ENCODE measurements at regions not wholly inside any gene's neighbourhood (a gene's known extent, or its start where the extent isn't known, plus 50 kb on each side); places are given as distances from the start of the nearest gene placed in this dataset.

DNA sequence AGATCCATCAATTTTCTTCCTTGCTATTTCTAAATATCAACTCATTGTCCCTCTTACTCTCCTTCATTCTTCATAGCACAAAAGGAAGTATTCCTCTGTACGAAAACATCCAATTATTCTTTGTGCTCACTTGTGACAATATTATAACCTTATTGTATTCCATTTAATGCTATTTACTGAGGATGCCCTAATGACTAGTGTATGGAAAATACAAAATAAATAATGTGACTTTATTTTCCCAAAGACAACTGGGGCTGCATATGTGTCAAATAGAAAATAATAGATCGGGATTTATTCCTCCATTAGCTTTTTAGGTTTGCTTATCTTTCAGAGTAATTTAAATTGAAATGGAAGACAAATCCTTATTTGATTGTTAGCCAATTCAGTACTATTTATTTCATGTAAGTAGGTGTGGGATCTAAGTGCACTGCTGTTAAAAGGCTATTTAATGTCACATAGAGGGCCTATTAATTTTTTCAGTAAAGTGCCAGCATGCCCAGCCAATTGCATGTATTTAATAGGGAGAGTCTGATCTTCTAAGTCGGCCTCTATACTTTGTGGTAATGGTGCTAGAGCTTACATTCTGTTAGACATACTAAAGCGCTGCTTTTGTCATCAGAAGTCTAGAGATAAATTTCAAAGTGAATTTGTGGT, 329.8 kb downstream of the MCTP2 start (continued):
- TF ChIP-seq ZNF775 (CRISPR knock-in tag; IDR thresholded peaks at IDR 0.05; ENCODE audit: borderline replicate concordance) (no peak), HBP1 (CRISPR knock-in tag; IDR thresholded peaks at IDR 0.05; ENCODE audit: low read depth) (no peak)

DNA sequence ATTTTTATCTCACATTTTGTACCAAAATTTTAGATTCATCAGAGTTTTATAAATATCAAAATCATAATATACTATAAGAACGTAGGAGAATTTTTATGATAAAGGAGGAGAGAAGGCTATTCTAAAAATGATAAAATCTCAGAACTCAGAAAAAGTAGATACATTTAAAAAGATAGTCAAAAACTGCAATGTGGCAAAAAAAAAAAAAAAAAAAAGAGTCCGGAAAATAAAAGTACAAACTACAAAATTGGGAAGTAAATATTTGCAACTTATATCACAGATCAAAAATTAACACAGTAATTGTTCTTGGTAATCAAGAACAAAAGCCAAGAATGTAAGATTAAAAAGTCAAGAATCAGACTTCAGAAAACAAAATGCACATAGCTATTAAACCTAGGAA, 332.1 kb downstream of the MCTP2 start:
- H4K20me1 ChIP-seq (ENCODE audit: insufficient read depth, low read length), result no peaks in the 10 kb centered on the region
- POLR2A ChIA-PET, result no interaction called here
- H3K27ac ChIP-seq (ENCODE audit: extremely low read length, insufficient read depth, low read length), result no peak overlapping the region
- FAIRE-seq, result no peak
- in situ Hi-C loops (cut with HindIII; ENCODE audit: extremely low pct_ligation_motif_present, low pct_unique_long_range_greater_than_20kb), result no loop called here
- H2AFZ ChIP-seq (ENCODE audit: low read length), result no peak overlapping the region
- no peak for DNase-seq (ENCODE audit: low spot score)
- H3K4me3 ChIP-seq (replicated peaks in 1 of 3; ENCODE audit: insufficient read depth in 1 of 3, low read depth in 2 of 3, low read length in 3 of 3), result no peak overlapping the region
- no peaks in the 10 kb centered on the region for H3K27me3 ChIP-seq (ENCODE audit: control insufficient read depth in 1 of 2, insufficient read depth in 2 of 2, low read length in 2 of 2)
- no peaks in the 10 kb centered on the region for H3K79me2 ChIP-seq (ENCODE audit: insufficient read depth, low read length)
- H3K9ac ChIP-seq (ENCODE audit: insufficient read depth, low read depth, low read length), result no peak overlapping the region
- CTCF ChIA-PET (ENCODE audit: low intra/inter-chr PET ratio, low total read pairs), result no interaction called here
- no peaks in the 10 kb centered on the region for H3K36me3 ChIP-seq (replicated peaks in 1 of 2; ENCODE audit: control insufficient read depth in 1 of 2, insufficient read depth in 2 of 2, low read length in 2 of 2)
- TF ChIP-seq ZNF549 (CRISPR knock-in tag; IDR thresholded peaks at IDR 0.05), result no peak
- TF ChIP-seq NFIC (IDR thresholded peaks at IDR 0.05; ENCODE audit: low read length), result no peak
- peak; percentile 78 for TF ChIP-seq MAFF (IDR thresholded peaks at IDR 0.05; ENCODE audit: low read depth, low read length)
- peak; percentile 64 to 80; a peak in 3 of 4 replicates for TF ChIP-seq MAFK (conservative IDR thresholded peaks at IDR 0.05 in 1 of 2, IDR thresholded peaks at IDR 0.05 in 1 of 2; ENCODE audit: low read length in 2 of 2)
- no TSS peak for BruUV-seq (replicated peaks)
- 0% methylated on average over 2 of the region's 2 CpGs for WGBS (ENCODE audit: low lambda C conversion rate)
- peaks cover 55% of the 10 kb centered on the region for H3K9me3 ChIP-seq (ENCODE audit: low read length)
- no peak for ATAC-seq
- H3K4me2 ChIP-seq (ENCODE audit: low read depth, low read length), result no peak overlapping the region
- intact Hi-C loops (cut with micrococcal nuclease; ENCODE audit: unreplicated experiment), result no loop called here
- H3K4me1 ChIP-seq (ENCODE audit: insufficient read depth, low read length), result no peaks in the 10 kb centered on the region
